M059J (cell line): ENCODE measurements at regions not wholly inside any gene's neighbourhood (a gene's known extent, or its start where the extent isn't known, plus 50 kb on each side); places are given as distances from the start of the nearest gene placed in this dataset.
"Not testable (repeated sequence)": the region's sequence is repeated elsewhere in the genome, so short reads cannot be mapped to it uniquely, and the experiment has no call there.

Source experiments
- DNase-seq: peaks from one replicate; pipeline ENCODE4 v3.0.0-alpha.2; 2012; ENCODE audit warnings: low read depth

DNA sequence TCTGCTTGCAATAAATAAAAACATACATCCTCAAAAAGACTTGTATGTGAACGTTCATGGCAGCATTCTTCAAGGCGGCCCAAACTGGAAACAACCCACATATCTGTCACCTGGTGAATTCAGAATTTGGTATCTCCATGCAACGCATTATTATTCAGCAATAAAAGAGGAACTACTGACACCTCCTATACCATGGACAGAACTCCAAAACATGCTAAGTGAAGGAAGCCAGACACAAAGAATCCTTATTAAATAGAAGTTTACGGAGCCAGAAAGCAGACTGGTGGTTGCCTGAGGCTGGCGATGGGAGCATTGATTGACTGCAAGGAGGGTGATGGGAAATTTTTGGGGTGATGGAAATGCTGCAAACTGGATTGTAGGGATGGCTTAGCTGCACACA is 530.8 kb upstream of the DPP6 start:
- no peak for DNase-seq

DNA sequence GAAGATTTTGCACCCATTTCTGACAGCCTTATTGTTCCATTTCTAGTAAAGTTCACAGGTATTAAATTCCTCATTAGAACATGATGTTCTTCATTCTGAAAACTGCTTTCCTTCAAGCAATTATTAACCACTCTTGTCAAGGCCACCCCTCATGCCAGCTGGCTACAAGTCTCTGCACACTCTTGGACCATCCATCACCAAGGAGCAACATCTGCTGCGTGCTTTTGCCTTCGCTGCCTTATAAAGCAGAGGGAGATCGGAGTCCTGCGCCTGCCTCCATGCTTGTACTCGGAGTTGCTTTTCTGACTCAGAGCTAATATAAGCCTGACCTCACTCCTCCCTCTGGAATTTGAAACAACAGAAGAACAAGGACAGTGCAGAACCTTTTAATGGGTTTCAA is 529.9 kb upstream of the DPP6 start:
- DNase-seq = no peak

DNA sequence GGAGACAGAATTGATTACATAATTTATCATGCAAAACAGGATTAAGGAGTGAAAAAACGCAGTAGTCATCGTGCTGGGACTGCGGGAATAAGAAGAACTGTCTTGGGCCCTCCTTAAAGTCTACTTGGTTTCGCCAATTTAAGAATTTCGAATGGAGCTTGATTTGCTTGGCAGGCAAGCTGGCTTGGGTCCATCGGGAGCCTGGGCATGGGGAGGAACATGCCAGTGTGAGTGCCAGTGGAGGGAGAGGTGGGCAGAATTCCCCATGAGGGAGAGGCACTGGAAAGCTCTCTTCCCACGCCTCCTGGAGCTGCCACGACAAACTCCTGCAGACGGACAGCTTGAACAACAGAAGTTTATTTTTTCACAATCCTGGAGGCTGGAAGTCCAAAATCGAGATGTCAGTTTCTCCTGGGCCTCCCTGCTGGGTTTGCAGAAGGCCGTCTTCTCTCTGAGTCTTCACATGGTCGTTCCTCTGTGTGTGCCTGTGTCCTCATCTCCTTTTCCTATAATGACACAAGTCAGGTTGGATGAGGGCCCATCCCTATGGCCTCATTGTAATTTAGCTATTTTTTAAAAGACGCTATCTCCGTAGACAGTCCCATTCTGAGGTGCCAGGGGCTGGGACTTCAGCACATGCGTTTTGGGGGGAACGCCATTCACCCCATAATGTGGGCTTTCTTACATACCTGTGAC is 528.7 kb upstream of the DPP6 start:
- no peak for DNase-seq

DNA sequence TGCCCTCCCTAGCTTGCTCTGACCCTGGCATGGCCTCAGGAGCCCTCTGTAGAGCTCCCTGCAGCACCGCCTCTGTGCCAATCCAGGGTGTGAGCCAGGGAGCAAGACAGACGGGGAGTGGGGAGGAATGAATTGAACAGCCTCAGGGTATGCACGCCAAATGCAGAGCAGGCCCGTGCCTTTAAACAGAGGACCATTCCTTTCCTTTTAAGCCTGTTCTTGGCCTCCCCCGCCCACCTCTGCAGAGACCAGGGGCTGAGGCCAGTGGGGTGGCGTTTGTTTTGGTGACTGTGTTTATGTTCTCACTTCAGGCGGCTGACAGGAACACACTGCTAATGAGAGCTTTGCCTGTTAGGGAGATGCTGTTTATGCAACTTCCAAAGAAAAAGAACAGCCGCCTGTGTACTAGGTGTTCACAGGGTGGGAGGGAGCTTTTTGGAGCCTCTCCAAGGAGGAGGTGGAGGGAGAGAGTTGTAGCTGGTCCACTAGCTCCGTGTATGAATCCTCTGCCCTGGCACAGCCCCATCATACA is 528.1 kb upstream of the DPP6 start:
- no peak for DNase-seq

DNA sequence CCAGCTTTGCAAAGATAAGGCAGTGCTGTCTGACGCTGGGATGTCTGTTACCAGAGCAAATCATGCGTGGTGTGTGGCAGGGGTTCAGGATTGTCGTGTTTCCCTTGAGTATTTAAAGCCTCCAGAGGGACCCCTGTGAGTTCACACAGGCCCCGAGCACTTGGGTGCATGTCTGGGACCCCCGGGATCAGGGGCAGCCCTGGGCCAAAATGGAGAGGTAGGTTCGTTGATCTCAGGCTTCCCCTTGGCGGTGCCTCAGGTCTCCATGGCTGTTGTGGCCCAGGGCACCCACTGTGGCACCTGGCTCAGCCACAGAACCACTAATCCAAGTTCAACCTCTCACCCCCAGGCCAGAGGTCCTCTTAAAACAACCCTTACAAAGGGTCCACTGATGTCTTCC is 523.1 kb upstream of the DPP6 start:
- DNase-seq = no peak

DNA sequence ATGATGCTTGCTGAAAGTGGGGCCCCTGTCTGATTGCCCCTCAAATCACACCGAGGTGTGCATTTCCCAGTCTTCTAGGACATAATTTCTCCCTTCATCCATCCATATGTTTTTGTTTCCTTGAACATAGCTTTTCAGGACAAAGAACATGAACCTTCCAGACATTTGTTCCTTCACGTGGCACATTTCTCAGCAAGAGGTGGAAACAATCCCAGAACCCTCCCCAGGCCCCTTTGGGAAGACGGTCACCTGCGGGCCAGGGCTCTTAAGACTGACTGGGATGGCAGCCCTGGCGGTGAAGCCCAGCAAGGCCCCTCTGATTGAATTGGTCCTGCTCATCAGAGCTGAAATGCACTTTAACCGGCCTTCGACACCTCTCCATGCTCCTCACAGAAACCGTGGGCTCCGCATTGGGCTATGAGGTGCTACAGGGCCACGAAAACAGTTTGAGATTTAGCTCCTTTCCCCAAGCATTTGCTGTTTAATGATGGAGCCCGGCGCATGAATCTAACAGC is 522.5 kb upstream of the DPP6 start:
- no peak for DNase-seq

DNA sequence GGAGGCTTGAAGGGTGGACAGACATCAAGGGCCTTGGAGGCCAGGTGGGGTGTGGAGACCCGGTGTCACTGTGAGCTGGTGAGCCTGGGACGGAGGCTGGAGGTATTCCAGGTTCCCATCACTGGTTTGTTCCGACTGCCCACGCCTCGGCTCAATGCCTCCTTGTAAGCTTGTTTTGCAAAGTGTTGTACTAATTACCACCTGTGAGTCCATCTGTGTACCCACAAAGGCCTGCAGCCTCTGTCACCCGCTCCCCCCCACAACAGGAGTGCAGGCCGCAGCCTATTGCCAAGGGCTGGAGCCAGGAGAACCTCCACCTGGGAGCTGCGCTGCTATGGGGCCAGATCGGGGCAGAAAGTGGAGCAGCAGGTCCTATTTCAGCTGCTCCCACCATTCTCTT is 521.8 kb upstream of the DPP6 start:
- DNase-seq = no peak

DNA sequence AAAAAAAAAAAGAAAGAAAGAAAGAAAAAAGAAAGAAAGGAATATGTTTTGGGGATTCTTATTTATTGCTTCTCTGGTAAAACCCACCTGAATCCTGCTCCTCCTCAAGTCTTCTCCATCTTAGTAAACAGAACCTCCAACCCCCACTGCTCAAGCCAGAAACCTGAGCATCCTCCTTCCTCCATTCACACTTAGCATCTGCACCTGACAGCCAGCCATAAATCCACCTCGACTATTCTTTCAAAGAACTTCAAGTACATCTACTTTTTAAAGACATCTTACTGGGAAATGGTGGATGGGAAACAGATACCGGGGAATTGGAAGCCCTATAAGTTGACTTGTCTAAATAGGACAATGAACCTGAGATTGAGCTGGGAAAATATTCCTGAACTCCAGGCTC is 519.9 kb upstream of the DPP6 start:
- no peak for DNase-seq

DNA sequence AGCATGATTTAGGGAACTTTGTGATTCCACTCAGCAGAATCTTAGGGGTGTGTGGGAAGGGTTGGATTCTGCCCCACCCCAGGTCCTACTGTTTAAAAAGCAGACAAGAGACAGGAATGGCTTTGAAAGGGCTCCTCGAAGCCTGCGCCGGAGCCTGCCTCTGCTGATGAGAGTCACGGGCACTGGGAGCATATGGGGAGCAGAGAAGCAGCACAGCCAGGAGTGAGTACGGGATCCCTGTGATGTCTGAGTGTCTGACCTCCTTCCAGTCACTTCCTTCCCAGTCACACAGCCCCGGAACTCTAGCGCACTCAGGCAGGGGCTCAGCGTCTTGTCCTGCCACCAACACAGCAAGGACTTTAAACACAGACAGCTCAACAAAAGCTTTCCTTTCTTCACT is 514.9 kb upstream of the DPP6 start:
- no peak for DNase-seq

DNA sequence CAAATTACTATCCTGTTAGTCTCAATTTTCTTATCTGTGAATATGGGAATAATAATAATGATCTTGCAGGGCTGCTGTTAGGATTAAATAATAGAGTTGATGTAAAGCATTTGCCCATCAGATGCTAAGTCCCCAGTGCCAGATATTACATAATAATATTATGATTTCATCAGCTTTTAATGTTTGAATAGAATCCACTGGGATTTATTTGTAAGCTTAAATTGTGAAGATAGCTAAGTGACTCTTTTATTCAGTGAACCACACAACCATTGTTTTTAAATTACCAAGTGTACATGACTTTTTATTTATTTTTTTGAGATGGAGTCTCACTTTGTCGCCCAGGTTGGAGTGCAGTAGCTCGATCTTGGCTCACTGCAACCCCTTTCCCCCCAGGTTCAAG is 510.3 kb upstream of the DPP6 start:
- no peak for DNase-seq

DNA sequence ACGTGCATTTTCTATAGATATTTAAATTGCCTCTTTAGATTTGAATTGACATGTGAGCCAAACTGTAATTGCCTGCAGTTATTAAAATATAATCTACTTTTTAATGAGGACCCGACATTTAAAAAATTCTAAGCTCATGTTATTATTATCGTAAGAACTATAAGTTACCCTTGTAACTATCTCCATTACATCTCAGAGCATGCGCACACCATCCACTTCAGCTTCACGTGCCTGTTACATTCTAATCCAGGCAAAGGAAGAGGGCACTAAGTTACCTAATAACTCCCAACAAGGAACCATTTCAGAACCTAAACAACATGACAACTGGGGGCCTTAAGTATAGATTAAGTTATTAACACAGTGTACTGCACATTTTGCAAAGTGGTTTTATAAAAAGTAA is 509.0 kb upstream of the DPP6 start:
- DNase-seq = no peak

DNA sequence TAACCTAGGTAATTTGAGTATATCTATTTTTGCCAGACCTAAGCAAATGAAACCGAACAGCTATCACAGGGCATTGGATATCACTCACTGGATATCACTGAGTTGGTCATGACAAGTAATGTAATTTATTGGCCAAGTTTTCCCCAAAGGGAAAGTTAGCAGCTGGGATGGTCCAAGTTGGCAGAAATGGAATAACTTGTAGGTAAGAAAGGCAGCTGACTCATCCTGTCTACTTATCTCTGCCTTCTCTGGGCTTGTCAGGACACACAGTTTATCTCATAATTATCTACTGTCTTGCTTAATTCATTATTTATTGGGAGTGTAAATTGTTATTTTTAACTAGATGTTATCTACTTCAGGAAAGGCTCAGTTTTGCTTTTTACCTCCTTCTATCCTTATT is 502.0 kb upstream of the DPP6 start:
- DNase-seq = no peak

DNA sequence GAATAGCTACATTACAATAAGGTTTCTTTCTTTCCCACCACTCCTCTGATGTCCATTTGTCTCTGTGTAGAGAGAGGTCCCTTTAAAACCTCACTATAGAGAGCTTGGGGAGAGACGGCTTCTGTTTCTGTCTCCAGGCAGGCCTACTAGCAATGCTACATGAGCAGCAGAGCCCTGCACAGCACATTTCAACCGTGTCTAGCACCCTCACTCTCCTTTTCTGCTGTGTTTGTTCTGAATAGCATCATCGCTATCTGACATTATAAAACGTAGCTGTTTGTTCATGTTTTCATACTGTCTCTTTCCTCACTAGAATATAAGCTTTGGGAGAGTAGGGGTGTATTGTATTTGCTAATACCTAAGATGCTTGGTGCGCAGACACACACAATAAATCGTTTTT is 487.8 kb upstream of the DPP6 start:
- DNase-seq = no peak

DNA sequence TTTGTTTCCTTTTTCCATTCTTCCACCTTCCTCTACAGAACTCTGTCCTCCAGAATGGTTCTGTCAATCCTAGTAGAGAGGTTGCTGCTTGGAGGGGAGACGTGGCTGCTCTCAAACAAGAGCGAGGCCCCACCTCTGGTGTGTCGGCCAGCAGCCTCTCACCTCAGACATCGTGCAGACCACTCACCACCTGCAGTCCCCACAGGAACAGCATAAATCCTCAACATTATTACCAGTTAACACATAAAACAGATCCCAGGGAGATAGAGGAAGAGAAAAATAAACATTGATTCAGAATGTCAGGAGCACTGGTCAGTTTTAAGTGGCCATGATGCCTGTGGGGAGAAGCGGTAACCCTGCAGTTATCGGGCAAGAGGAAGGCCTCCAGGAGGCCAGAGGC is 485.9 kb upstream of the DPP6 start:
- DNase-seq = no peak

DNA sequence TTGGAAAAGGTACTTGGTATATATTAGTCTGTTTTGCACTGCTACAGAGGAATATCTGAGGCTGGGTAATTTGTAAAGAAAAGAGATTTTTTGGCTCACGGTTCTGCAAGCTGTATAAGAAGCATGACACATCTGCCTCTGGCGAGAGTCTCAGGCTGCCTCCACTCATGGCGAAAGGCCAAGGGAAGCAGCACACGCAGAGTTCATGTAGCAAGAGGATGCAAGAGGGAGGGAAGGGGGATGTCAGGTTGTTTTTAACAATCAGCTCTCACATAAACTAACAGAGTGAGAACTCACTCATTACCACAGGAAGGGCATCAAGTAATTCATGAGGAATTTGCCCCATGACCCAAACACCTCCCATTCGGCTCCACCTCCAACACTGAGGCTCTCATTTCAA is 484.8 kb upstream of the DPP6 start:
- no peak for DNase-seq

DNA sequence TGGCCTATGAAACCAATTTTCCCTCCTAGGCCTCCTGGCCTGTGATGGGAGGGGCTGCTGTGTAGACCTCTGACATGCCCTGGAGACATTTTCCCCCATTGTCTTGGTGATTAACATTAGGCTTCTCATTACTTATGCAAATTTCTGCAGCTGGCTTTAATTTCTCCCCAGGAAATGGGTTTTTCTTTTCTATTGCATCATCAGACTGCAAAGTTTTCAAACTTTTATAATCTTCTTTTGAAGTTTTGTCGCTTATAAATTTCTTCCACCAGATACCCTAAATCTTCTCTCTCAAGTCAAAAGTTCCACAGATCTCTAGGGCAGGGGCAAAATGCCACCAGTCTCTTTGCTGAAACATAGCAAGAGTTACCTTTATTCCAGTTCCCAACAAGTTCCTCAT is 482.7 kb upstream of the DPP6 start:
- not testable (repeated sequence) for DNase-seq

DNA sequence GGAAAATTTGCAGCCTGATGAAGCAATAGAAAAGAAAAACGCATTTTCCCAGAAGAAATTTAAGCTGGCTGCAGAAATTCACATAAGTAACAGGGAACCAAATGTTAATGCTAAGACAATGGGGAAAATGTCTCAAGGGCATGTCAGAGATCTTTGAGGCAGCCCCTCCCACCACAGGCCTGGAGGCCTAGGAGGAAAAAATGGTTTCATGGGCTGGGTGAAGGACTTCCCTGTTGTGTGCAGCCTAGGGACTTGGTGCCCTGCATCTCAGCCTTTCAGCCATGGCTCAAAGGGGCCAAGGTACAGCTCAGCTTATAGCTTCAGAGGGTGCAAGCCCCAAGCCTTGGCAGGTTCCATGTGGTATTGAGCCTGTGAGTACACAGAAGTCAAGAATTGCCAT is 476.1 kb upstream of the DPP6 start:
- DNase-seq = no peak

DNA sequence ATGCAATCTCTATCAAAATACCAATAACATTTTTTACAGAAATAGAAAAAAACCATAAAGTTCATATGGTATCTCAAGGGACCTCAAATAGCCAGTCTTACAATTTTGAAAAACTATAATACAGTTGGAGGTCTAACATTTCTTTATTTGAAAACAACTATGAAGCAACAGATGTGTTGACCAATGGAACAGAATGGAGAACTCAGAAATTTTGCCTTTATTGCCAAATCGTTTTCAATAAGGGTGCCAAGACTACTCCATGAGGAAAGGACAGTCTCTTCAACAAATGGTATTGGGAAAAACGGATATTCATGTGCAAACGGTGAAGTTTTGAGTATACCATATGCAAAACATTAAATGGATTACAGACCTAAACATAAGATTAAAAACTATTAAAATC is 470.8 kb upstream of the DPP6 start:
- DNase-seq = no peak

DNA sequence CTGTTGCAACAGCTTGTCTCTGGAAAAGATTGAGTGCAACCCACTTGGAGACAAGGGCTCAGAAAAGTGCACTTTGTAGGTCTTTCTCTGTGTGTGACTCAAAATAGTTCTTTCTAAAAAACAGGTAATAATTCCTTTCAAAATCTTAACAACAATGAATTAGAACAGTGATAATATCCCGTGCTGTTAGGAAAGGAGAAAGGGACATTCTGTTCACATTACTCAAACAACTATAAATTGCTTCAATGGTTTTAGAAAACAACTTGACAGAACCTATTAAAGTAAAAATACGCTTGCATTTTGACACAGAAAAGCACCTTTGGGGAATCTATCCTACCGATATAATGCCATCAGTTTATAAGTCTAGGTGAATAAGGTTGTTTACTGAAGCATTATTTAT is 468.1 kb upstream of the DPP6 start:
- DNase-seq = no peak

DNA sequence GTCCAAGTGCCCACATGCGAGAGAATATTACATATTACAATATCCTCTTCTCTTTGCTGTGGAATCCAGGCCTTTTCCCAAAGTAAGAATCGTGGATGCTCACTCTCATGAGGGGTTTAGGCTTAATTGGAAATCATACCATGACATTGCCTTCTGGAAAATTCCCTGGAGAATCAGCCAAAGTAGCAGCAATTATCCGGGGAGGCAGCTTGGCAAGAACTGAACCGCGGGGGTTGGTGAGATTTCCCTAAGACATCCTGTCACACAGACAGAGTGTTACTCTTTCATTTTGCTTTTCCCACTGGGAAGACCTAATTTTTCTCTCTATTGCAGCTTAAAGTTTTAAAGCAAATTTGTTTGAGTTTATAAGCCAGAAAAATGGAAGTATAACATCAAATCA is 463.6 kb upstream of the DPP6 start:
- no peak for DNase-seq

DNA sequence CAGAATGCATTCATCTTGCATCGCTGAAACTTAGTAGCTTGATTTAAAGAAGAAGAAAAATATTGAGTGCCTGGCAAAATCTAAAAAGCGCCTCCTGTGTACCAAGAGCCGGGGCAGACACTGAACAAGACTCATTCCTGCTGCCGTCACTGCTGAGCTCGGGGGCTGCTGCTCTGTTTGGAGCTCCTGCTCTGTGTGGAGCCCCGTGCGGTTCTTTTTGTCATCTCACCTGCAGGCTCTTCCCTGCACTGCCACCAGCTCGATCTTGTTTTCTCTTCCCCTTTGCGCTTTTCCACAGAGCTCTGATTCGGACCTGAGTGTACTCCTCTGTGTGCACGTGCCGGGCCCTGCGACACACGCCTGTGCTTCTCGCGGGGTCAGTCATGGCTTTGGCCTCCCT is 462.1 kb upstream of the DPP6 start:
- DNase-seq = no peak

DNA sequence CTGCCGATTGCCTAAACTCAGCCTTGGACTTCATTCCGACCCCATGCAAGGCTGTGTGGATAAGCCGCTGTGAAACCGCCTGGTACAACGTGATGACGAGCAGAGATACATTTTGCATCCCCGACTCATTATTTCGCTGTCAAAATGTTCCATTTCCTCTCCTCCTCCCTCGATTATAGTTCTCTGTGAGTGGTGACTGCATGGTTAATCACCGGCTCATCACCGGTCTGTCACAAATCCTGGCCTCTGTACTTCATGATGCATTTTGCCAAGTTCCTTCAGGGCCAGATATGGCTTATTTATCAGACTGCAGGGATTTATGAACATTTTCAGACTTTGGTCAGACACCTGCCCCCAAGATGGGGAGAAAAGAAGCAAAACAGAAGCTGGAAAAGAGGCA is 461.6 kb upstream of the DPP6 start:
- DNase-seq = no peak

DNA sequence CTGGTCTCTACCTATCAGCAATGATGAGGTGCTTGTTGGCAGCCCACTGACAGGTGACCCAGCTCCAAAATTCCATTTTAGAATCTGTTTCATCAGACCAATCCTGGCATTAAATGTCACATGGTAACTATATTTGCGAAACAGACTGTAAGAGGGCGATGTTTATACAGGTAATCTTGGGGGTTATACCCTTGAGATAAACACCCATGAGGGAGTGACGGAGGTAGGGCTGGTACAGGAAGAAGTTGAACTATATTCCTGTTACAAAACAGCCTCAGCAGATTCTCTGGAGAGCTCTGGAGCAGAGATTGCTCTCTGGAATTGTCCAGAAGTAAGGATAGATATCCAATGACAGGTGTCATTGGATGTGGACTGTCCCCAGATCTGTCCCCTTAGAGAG is 444.8 kb upstream of the DPP6 start:
- DNase-seq = no peak

DNA sequence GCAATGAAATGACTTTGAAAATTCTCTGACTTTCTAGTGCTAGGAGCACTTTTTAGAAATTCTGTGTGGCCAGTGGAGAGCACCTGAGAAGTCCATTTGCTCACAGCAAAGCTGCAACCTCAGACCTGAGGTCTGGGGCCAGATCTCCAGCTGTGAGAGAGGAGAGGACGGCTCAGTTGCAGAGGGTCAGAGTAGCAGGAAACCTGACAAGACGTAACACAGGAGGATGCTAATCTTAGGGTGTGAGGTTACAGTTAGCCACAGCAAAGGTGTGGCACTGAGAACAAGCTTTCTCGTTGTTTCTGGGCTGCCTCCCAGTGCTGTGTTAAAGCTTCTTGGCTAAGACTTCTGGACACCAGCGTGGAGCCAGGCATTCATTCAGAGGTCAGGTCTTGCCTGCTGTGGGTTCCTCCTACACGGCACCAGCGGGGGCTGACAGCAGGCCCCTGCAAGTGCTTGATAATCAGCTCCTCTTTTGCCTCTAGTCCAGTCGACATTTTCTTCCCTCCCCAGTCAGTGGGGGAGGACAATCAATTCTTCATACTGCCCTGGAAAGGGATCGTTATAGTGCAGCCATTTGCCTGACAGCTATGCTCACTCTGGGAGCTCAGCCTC is 435.4 kb upstream of the DPP6 start:
- DNase-seq = no peak
